AG04450 (cell line): ENCODE measurements at regions not wholly inside any gene's neighbourhood (a gene's known extent, or its start where the extent isn't known, plus 50 kb on each side); places are given as distances from the start of the nearest gene placed in this dataset.

ENCODE experiments used
- CTCF ChIA-PET: fragments of 300-600, 350-600 bp; formaldehyde crosslinking; extraction: SDS; loops from one replicate; lab custom pipeline; 2022; ENCODE audit warnings: antibody characterized with exemption, inconsistent platforms; lab: Charles Lee
- POLR2A ChIA-PET: fragments of 350-600 bp; formaldehyde crosslinking; extraction: SDS; loops from one replicate; lab custom pipeline; 2021; ENCODE audit warnings: antibody characterized with exemption, inconsistent platforms; lab: Yijun Ruan, JAX
- DNase-seq: peaks from one replicate; pipeline ENCODE4 v3.0.0-alpha.2; 2011; ENCODE audit warnings: low read depth, low spot score
- H3K27ac ChIP-seq: one replicate; pipeline ENCODE4 v1.5.1; 2012; ENCODE audit warnings: low read depth, low read length, control low read depth
- H3K27me3 ChIP-seq: one replicate; pipeline ENCODE4 v1.6.0; 2012; ENCODE audit warnings: low read length; ENCODE audit not compliant: control insufficient read depth, insufficient read depth
- H3K4me3 ChIP-seq: 2 replicates; pipeline ENCODE4 v1.5.1; 2011; ENCODE audit warnings: mild to moderate bottlenecking, low read depth, low read length, control low read depth
- H3K9me3 ChIP-seq: 2 replicates; pipeline ENCODE4 v1.5.1; 2012; ENCODE audit warnings: low read length; ENCODE audit not compliant: control insufficient read depth, insufficient read depth
- TF ChIP-seq, protein P1 (sequence below): IDR thresholded peaks from 2 replicates; pipeline ENCODE4 v1.5.1; 2011; ENCODE audit warnings: low read depth, low read length, control low read depth, inconsistent platforms

DNA sequence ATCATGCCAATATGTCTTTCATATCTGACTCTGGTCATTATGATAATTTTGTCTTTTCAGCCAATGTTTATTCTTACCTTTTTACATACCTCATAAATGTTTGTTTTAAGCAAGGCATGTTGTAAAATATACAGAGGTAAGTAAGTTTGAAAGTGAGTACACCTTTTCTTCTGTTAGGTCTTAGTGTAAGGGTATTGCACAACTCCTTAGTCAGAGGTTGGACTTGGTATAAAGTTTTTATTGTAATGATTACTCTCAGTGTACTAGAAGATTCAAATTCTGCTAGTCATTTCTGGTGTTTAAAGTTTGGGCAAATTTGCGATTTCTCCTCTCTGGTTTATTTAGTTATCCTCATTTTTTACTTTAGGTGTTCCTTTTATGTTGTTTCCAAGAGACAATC lies 564.3 kb upstream of the FSIP2 start:
- no peak for DNase-seq
- POLR2A ChIA-PET = no interaction called here
- Histone ChIP-seq H3K4me3 (no peak overlapping the region), H3K27ac (no peak overlapping the region), H3K9me3 (no peaks in the 10 kb centered on the region), H3K27me3 (no peaks in the 10 kb centered on the region)
- CTCF ChIA-PET = no interaction called here
- TF ChIP-seq, protein P1, sequence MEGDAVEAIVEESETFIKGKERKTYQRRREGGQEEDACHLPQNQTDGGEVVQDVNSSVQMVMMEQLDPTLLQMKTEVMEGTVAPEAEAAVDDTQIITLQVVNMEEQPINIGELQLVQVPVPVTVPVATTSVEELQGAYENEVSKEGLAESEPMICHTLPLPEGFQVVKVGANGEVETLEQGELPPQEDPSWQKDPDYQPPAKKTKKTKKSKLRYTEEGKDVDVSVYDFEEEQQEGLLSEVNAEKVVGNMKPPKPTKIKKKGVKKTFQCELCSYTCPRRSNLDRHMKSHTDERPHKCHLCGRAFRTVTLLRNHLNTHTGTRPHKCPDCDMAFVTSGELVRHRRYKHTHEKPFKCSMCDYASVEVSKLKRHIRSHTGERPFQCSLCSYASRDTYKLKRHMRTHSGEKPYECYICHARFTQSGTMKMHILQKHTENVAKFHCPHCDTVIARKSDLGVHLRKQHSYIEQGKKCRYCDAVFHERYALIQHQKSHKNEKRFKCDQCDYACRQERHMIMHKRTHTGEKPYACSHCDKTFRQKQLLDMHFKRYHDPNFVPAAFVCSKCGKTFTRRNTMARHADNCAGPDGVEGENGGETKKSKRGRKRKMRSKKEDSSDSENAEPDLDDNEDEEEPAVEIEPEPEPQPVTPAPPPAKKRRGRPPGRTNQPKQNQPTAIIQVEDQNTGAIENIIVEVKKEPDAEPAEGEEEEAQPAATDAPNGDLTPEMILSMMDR = no peak

DNA sequence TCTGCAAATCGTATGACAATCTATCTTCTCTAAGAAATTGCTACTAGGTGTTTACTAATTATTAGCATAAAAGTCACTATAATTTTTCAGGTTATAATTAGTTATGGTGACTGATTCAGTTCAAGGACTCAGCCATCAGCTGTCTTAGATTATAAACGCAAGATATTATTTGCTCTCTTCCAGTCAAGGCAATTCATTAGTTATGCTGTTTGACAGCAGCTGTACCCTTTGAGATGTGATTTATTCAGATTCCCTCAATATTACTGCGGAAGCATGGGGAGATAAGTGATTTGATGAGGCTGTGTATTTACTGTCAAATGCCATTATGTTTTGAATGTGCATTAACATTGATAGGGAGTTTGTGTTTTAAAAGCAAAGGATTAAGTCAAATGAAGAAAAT lies 558.9 kb upstream of the FSIP2 start:
- no peak for DNase-seq
- TF ChIP-seq, protein P1 = no peak
- peaks cover 2% of the 10 kb centered on the region for H3K9me3 ChIP-seq
- ChIA-PET POLR2A (no interaction called here), CTCF (no interaction called here)
- no peaks in the 10 kb centered on the region for H3K27me3 ChIP-seq
- no peak overlapping the region for H3K27ac ChIP-seq
- no peak overlapping the region for H3K4me3 ChIP-seq

DNA sequence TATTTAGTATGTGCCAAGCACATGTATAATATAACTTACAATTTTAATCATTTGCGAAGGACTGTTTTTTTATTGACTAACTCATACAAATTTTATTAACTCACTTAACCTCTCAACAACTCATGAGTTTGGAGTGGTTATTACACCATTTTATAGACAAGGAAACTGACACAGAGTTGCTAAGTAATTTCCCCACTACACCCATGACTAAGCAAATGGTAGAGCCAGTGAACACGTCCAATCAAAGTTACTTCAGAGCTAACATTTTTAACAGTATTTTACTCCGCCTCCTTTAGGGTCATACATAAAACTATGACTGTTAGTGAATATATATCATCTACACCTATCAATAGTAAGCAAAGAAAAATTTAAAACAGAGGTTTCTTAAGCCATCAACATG lies 556.7 kb upstream of the FSIP2 start:
- Histone ChIP-seq H3K27me3 (no peaks in the 10 kb centered on the region), H3K27ac (no peak overlapping the region), H3K4me3 (no peak overlapping the region), H3K9me3 (peaks cover 7% of the 10 kb centered on the region)
- TF ChIP-seq, protein P1 = no peak
- ChIA-PET POLR2A (no interaction called here), CTCF (no interaction called here)
- no peak for DNase-seq

DNA sequence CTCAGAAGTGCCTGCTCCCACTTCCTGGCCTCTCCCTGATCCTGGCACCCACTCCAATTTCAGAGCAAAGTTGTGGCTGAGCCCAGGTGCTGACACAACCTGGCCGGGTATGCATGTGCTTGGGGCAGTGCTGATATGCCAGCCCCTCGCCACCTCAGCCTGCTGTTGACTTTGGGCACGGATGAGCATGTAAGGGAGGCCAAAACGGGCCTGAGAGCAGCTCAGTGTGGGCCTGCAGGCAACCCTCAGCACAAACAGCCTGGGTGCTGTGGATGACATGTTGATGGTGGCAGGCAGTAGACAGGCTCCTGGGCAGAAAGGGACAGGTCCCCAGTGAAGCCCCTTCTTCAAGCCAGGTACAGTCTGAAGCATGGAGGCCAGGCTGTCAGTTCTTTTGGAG lies 553.6 kb upstream of the FSIP2 start:
- CTCF ChIA-PET = no interaction called here

DNA sequence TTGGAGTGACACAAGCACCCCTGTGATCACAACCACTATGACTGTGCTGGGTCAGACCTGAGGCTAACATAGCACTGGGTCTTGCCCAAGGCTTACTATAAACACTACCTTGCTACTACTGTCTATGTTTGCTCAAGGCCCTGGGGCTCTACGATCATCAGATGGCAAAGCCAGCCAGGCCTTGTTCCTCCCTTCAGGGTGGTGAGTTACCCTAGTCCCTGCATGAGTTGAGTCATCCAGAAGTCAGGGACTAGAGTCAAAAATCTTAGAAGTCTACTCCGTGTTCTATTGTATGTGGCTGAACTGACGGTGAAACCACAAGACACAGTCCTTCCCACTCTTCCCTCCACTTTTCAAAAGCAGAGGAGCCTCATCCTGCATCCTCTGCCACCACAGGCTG lies 551.2 kb upstream of the FSIP2 start:
- H3K27ac ChIP-seq = no peak overlapping the region
- ChIA-PET CTCF (no interaction called here), POLR2A (no interaction called here)
- peaks cover 15% of the 10 kb centered on the region for H3K9me3 ChIP-seq
- TF ChIP-seq, protein P1 = no peak
- H3K27me3 ChIP-seq = no peaks in the 10 kb centered on the region
- no peak overlapping the region for H3K4me3 ChIP-seq
- DNase-seq = no peak

More for the DNA sequence above, 553.6 kb upstream of the FSIP2 start:
- Histone ChIP-seq H3K9me3 (peaks cover 15% of the 10 kb centered on the region), H3K4me3 (no peak overlapping the region), H3K27me3 (no peaks in the 10 kb centered on the region), H3K27ac (no peak overlapping the region)
- TF ChIP-seq, protein P1 = no peak
- no peak for DNase-seq
- POLR2A ChIA-PET = no interaction called here
